ENCODE measurements at regions not wholly inside any gene's neighbourhood (a gene's known extent, or its start where the extent isn't known, plus 50 kb on each side); places are given as distances from the start of the nearest gene placed in this dataset.

DNA sequence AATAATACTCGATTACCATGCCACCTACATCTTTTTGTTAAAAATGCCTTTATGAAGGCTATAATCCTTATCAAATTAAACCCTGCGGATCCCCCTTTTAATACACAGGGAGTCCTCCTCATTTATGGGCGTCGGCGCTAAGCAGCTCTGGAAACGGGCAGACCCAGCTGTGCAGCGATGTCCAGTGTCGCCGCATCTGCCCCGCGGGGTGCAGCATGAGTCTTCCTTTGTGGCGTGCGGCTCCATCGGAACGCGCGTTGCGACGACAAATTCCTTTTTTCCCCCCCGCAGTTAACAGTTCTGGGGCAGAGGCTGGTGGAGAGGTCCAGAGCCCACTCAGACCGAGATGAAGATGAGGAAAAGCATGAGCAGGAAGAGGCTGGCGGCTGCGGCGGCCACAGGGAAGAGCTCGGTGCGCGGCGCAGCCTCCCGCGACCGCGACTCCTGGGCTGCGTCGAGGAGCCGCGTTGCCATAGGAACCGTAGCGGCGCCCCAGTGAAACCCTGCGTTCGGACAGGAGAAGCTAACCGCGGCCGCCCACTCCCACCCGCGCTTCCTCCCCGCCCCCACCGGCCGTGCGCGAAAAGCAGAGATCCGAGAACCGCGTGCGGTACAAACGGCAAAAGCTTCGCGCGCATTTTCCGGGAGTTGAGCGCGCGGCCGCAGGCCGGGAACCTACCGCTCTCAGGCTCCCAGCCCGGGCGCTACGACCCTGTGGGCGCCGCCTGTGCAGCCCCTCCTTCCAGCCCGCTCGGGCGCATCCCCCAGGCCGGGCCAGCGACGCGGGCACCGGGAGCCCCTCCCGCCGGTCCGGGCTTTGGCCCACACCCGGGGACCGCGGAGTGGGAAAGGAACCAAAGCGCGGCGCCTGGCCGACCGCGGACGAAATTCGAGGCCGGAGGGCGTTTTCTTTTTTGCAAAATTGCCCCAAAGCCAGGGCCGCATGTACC, 130.6 kb downstream of the SPAG6 start:
- Histone ChIP-seq H3K27ac (ENCODE audit: extremely low read depth, low read depth, low read length) (no peak overlapping the region), H3K36me3 (ENCODE audit: control insufficient read depth, insufficient read depth, low read length) (no peaks in the 10 kb centered on the region), H4K20me1 (replicated peaks; ENCODE audit: control insufficient read depth, insufficient read depth, low read length) (no peaks in the 10 kb centered on the region), H3K79me2 (ENCODE audit: control insufficient read depth, insufficient read depth, low read length) (no peaks in the 10 kb centered on the region), H3K4me2 (ENCODE audit: insufficient read depth, low read length) (no peak overlapping the region), H3K4me1 (replicated peaks in 1 of 2; ENCODE audit: control insufficient read depth in 2 of 2, insufficient read depth in 2 of 2, low read length in 2 of 2) (peaks cover 0 to 14% of the 10 kb centered on the region in 2 experiments; a peak in 2 of 5 replicates), H3K4me3 (no peak overlapping the region), H3K9me1 (ENCODE audit: control insufficient read depth, insufficient read depth, low read length) (no peaks in the 10 kb centered on the region), H3K27me3 (ENCODE audit: control insufficient read depth in 2 of 2, insufficient read depth in 2 of 2, low read length in 2 of 2) (no peaks in the 10 kb centered on the region), H3K9ac (ENCODE audit: insufficient read depth in 1 of 2, low read depth in 2 of 2, low read length in 2 of 2) (no peak overlapping the region), H3K9me3 (replicated peaks; ENCODE audit: control insufficient read depth, insufficient read depth, low read depth, low read length) (no peaks in the 10 kb centered on the region; the same call in 1 of the 2 replicates), H2AFZ (ENCODE audit: low read depth, low read length) (no peak overlapping the region)
- ChIA-PET POLR2A (interaction anchor here (0.6 kb wide), 2 partner anchors 18 to 340 kb away, joined by 3 read pairs; no protein-coding TSS in a partner anchor), CTCF (ENCODE audit: low intra/inter-chr PET ratio) (no interaction called here)
- BruUV-seq (replicated peaks), result no TSS peak
- 95% methylated on average over 31 of the region's 96 CpGs for WGBS (ENCODE audit: insufficient coverage, low coverage, missing lambda C conversion rate)
- in situ Hi-C loops (cut with MboI), result no loop called here
- intact Hi-C loops (cut with micrococcal nuclease), result no loop called here
- FAIRE-seq, result no peak
- no peak for DNase-seq (ENCODE audit: extremely low read depth in 1 of 4, low spot score in 3 of 4)
- no peak for ATAC-seq
- TF ChIP-seq ETV1 (tag; conservative IDR thresholded peaks at IDR 0.05; ENCODE audit: low read depth), result no peak
- no peak for TF ChIP-seq HNRNPH1 (optimal IDR thresholded peaks at IDR 0.05; ENCODE audit: low read depth, low read length)
- TF ChIP-seq TAF9B (IDR thresholded peaks at IDR 0.05; ENCODE audit: partially characterized antibody), result no peak
- TF ChIP-seq, protein P1, sequence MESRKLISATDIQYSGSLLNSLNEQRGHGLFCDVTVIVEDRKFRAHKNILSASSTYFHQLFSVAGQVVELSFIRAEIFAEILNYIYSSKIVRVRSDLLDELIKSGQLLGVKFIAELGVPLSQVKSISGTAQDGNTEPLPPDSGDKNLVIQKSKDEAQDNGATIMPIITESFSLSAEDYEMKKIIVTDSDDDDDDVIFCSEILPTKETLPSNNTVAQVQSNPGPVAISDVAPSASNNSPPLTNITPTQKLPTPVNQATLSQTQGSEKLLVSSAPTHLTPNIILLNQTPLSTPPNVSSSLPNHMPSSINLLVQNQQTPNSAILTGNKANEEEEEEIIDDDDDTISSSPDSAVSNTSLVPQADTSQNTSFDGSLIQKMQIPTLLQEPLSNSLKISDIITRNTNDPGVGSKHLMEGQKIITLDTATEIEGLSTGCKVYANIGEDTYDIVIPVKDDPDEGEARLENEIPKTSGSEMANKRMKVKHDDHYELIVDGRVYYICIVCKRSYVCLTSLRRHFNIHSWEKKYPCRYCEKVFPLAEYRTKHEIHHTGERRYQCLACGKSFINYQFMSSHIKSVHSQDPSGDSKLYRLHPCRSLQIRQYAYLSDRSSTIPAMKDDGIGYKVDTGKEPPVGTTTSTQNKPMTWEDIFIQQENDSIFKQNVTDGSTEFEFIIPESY (CRISPR knock-in tag; IDR thresholded peaks at IDR 0.05), result peak; percentile 97
- TF ChIP-seq POLR2G (IDR thresholded peaks at IDR 0.05; ENCODE audit: low read depth, low read length), result 0 out of 2 replicates have a peak, but pooled peaks have one; percentile 46
- TF ChIP-seq ZBTB40 (IDR thresholded peaks at IDR 0.05), result no peak
- TF ChIP-seq ZBTB40 (CRISPR knock-in tag; IDR thresholded peaks at IDR 0.05), result no peak
- no peak for TF ChIP-seq RBM14 (IDR thresholded peaks at IDR 0.05; ENCODE audit: borderline replicate concordance, insufficient read depth, low read depth, low read length)
- TF ChIP-seq CBX1 (IDR thresholded peaks at IDR 0.05; ENCODE audit: low read depth), result 0 out of 2 replicates have a peak, but pooled peaks have one; percentile 6
